HG03378 (cell line): ENCODE measurements at regions not wholly inside any gene's neighbourhood (a gene's known extent, or its start where the extent isn't known, plus 50 kb on each side); places are given as distances from the start of the nearest gene placed in this dataset.

Experiments
- ATAC-seq: cut with Tn5 transposase; IDR thresholded peaks from one replicate; pipeline ENCODE4 v1.9.1; 2021; ENCODE audit warnings: mild to moderate bottlenecking, moderate library complexity; ENCODE audit not compliant: unreplicated experiment

DNA sequence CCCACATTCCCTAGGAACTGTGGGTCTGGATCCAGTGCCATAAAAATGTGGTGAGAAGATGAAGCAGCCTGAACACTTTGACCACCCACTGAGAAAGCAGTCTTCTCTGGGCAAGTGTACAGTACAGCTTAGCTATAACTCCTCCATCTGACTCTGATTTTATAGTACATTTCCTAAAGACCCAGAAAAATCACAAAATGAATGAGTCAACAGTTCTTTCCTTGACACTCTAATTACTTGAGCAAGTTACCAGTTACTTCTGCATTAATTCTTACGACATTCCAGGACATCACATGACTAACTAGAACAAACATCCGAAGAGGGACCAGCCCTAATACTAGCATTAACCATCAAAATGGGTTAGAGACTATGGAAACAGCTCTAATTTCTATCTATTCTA lies 148.1 kb upstream of the PEX5L start:
- no peak for ATAC-seq

DNA sequence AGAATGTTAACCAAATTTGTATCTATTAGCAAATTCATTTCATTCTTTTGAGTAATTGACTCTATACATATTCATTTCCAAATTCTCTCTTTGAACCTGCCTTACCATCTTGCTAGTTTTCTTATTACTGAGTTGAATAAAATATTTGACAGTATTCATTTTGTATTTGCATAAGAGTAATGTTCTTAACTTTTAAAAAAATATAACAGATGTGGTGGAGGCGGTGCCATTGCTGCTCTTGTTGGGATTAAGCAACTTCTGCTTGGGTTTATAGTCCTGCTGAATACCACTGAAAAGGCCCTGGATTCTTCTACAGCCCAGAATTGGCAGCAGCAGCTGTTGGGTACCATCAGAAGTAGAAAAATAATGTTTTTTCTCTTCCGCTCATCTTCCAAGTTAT lies 148.9 kb upstream of the PEX5L start:
- no peak for ATAC-seq

DNA sequence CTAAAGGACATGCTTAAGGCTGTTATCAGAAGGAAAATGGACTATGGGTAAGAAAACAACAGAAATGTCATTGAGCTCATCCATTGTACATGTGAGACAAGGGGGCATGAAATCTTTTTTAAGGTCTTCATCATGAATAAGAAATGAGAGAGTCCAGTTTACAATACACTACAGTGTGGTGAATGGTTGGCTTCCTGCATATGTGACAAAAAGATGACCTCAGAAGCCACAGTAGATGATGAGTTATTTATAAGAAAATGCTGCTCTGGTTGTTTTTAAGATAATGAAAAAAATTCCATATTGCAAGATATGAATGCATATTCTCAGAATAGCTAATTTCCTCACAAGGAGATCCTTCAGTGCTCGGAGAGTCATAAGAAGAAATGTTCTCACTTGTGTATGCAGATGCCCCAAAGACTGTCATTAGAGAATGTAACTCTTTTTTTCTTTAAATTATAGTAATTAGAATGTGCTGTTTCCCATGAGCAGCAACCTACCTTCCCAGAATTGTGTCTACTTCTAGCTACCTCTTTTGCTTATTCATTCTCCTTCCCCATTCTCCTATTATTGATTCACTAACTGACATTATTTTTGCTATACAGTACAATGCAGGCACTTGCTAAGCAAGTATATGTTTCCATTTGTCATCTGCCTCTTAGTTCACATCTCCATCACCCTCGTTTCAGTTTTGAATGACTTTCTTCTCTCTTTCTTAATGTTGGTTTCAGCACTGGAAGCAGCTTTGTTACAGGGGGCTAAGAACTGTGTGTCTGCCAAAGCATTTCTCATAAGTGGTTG lies 152.0 kb upstream of the PEX5L start:
- ATAC-seq, result no peak

DNA sequence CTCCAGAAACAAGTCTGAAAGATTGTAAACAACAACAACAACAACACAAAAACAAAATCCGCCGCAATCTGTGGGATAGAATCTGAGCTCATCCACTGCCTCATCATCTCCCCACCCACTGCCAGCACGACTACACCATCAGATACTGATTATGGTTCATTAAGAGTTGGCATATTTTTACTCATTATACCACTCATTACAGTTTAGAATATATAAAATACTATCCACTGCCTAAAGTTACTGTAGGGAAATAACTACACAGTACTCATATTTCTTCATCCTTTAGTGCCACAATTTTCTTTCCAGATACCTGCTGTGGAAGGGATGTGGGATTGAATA lies 152.5 kb upstream of the PEX5L start:
- no peak for ATAC-seq

DNA sequence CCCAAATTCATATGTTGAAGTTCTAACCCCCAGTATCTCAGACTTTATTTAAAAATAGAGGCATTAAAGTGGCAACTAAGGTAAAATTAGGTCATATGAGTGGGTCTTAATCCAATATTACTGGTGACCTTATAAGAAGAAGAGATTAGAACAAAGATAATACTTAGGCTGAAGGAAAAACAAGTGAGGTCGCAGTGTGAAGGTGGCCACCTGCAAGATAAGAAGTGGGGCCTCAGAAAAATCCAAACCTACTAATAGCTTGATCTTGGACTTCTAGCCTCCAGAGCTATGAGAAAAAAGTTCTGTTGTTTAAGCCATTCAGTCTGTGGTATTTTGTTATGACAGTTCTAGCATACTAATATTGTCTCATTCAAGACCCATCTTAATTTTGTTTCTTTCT lies 159.9 kb upstream of the PEX5L start:
- no peak for ATAC-seq

DNA sequence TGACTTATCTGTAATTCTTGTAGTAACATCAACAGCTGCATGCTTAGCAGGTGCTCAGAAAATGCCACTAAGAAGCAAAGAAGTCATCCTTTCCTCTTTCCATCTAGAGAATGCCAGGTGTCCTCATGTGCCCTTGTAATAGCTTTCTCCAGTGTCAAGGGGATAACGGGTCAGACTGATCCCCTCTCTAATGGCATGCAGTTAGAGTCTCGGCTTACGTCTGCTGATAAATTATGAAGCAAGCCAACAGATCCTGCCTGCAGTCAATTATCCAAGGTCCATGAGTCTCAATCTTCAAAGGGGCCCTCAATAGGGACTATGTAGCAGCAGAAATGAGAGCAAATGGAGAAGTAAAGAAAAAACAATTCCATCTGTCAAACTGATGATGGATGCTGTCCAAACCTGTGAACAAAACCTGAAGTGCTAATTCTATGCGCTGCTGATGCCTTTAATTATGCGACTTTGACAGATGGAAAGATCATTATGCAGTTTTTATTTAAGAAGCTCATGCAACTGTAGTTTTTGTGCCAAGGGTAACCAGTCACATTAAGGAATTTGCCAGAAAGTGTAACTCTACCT lies 162.8 kb upstream of the PEX5L start:
- ATAC-seq, result no peak

DNA sequence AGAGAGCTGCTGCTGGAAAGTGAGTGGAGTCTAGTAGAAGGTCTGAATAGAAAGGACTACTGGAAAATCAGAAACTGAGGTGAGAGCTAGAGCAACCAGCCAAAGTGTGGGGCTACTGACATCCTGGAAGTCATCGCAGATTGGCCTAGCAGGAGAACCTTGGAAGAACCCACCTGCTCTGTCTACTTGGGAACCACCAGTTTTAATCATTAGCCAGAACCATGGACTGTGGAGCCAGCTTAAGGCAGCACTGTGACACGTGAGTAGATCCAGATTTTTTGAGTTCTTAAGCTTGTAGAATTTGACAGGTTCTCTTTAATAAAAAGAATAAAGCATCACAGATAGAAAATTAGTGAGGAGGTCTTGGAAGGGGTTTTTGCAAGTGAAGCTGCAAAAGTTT lies 179.1 kb upstream of the PEX5L start:
- no peak for ATAC-seq

DNA sequence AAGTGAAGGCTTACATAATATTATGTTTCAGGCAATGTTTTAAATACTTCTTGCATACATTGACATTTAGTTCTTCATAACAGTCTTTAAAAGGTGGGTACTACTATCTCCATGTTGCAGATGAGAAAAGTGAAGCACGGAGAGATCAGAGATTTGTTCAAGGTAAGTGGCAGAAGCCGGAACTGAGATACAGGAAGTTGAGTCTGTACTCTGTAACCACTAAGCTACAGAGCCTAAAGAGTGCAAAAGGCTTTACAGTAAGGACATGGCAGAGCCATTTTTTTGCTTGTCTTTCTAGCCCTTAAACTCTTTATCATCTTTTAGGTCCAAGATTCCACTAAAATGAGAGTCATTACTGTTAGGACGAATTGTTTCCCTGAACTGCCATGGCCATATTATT lies 186.5 kb upstream of the PEX5L start:
- no peak for ATAC-seq

DNA sequence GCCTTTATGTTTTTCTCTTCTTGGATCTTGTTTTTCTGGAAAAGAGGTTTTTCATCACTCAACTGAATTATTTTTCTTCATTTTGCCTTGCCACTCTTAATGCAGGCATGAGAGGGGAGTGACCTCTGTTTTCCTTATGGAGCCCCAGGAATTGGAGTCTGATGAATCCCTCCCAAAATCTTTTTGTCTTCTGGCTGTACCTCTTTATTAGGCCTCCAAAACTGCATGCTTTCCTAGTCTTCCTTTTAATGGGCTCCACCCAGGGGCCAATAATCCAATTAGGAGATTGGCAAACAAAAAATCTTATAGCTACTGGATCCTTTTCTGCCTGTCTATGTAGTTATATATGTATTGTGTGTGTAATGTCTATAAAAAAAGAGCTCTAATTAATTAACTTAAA lies 192.4 kb upstream of the PEX5L start:
- ATAC-seq, result no peak

DNA sequence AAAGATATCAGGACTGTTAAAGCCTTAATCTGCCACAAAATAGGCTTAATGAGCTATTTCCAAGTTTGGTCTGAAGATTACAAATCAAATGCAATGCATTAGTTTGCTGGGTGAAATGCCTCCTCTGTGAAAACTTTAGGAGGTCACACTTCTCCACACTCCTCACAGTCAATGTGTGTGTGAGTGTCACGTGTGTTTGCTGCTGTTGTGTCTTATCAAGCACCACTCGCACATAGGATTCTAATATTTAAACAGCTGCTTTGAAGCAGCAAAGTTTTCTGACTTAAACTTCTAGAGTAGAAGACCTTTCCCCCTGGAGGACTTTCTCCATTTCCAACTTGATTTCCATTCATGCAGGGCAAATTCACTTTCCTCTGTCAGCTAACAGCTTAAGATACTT lies 203.2 kb upstream of the PEX5L start:
- ATAC-seq, result no peak

DNA sequence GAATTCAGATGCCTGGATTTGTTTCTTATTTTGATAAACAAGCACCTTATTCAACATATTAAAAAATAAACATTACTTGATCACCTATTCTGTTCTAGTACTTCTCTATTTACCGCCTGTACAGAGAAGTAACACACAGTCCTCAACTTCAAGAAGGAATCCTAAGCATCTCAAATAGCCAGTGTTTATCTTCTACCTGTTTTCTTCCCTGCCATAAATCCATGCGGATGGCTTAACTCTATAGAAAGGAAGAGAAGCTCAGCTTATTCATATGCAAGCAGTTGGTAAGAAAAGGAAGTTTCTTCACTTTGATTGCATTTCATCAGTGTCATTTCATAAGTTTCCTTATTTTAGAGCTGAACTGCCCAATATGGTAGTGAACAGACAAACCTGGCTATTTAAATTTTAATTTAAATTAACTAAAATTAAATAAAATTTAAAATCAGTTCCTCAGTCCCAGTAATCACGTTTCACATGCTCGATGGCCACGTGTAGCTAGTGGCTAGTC lies 210.0 kb upstream of the PEX5L start:
- no peak for ATAC-seq

DNA sequence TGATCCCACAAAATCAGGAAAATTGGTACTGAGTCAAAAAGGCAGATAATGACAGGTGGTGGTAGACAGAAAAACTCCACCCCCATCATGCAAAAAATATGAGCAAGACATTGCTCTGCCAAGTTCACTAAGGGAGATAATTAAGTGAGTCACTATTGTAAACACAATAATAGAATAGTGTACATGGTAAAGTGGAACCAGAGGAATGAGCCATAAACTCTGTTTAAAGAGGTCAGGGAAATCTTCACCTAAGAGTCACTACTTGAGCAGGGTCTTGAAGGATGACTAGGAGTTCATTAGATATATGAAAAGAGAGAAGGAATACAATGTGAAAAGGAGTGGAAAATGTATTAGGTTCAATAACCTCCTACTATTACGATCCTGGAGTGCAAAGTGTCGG lies 213.4 kb upstream of the PEX5L start:
- ATAC-seq, result no peak

DNA sequence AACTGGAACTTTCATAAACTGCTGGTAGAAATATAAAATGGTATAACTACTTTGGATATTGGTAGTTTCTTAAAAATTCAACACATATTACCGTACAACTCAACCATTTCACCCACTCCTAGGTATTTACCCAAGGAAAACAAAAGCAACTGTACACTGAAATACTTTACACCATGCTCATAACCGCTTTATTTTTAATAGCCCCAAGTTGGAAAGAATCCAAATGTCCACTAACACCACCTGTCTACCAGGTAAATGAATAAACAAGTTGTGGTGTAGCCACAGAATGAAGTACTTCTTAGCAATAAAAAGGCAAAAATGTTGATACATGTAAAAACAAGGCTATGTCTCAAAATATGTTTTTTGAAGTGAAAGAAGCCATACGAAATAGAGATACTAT lies 215.9 kb upstream of the PEX5L start:
- no peak for ATAC-seq

DNA sequence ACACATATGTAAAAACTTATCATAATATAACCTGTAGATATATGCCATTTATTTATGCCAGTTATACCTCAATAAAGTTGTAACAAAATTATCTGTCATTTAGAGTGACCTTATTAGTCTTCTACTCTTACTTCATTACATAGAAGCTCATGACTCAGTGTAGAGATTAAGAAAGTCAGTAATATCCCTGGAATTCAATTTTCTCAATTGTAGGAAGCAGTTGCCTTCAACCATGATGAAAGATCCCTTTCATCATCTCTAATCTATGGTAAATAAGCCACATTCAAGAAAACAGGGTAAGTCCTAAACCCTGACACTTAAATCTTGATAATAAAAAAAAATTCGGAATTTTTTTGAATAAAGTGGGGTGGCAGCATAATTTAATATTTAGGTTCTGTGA lies 216.5 kb upstream of the PEX5L start:
- no peak for ATAC-seq

DNA sequence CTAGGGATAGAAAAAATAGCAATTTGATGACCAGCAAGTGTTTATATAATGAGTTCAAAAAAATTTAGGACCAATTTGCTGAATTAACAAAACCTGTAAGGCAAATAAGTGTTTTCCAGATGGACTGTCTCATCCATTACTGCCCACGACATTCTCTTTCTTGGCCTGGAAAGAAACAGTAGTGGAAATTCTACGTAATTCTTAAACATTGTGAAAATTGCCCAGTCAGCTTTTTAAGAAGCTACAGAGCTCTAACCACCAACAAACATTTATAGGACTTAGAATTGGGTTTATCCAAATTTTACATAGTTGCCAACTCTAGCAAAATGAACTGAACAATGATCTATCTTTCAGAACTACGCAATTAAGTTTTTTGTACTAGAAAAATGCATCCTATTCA lies 227.7 kb upstream of the PEX5L start:
- no peak for ATAC-seq

DNA sequence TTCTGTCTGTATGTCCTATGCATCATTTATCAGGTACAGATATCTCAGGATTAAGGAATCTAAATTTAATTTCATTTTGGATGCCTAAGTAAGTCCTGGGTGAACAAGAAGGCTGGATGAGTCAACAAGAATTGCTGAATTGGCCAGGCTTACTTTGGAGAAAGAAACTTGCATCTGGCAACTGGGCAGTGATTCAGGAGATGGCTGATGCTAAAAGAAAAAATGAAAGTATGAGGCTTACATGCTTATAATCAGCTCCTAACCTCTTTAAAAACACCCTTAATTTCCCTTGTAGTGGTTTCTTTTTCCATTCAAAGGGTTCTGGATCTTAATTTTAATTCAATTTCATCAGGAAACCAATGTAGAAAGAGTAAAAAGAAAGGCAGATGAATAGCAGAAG lies 228.8 kb upstream of the PEX5L start:
- no peak for ATAC-seq

DNA sequence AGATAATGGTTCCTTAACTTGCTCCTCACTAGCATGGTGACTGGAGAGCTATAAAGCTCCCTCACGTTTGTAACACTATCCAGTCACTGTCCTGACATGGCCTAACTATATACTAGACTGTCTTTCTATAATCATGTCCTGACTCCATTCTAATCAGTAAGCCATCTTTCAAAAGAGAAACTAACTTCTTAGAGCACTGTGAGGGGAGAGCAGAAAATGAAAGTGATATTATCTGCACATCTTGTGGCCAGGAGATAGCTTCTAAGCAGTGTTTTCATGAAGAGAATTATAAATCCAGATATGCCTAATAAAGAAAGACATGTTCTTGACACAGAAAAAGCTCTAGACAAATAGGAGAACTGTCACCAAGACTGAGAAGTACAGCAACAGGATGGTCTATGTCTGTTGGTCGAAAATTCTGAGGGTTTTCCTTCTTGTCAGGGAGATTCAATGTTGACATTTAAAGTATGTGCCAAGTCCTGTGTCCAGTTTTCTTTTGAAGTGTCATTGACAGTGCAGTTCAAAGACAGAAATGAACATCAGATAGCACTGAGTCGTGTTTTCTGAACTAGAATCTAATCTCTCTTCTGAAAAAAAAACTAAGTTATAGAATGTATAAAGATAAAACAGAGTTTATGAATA lies 230.6 kb upstream of the PEX5L start:
- ATAC-seq, result peak; percentile 100

DNA sequence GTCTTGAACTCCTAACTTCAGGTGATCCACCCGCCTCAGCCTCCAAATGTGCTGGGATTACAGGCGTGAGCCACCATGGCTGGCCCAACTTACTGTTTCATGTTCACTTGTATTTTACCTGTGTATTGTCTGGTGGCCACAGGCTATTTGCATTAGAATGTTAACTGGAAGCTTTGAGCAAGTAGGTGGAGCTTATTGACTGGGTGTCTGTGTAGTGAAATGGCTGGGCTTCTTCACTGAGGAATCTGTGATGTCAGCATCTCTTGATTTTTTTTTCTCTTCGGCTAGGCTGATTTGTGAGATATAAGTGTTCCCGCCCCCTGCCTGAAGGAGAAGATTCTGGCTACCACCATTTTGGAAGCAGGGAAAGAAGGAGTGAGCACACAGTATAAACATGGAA lies 237.8 kb upstream of the PEX5L start:
- no peak for ATAC-seq

DNA sequence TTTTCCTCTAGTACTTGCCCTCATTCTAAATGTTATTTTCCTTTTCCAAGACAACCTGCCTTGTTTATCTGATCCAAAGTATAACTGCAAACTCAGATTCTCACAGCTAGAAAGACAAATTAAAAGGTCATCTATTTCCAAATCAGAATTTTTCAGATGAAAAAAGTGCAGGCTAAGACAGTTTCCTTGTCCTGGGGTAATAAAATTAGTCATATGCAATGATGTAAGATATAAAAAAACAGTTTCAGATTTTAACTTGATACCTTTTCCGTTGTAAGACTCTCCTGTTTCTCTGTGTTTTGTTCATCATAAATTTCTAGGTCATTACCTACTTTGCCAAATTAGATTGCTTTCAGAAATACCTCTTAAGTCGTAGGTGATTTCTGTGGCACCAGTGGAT lies 238.4 kb upstream of the PEX5L start:
- no peak for ATAC-seq

DNA sequence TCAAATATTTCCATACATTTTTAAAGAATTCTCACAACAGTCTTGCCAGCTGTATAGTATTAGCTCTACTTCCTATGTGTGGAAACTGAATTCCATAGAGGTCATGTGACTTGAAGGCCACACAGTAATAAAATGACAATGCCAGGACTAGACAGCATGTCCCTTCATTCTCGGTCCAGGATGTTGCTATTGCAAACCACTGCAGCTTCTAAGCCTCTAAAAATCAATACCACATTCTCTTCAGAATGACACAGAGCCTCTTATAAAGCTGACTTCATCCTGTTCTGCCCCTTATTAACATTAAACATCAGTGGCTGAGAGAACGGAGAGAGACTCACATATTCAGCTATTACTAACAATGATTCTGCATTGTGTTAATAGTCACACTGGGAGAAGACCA lies 240.3 kb upstream of the PEX5L start:
- ATAC-seq, result no peak

DNA sequence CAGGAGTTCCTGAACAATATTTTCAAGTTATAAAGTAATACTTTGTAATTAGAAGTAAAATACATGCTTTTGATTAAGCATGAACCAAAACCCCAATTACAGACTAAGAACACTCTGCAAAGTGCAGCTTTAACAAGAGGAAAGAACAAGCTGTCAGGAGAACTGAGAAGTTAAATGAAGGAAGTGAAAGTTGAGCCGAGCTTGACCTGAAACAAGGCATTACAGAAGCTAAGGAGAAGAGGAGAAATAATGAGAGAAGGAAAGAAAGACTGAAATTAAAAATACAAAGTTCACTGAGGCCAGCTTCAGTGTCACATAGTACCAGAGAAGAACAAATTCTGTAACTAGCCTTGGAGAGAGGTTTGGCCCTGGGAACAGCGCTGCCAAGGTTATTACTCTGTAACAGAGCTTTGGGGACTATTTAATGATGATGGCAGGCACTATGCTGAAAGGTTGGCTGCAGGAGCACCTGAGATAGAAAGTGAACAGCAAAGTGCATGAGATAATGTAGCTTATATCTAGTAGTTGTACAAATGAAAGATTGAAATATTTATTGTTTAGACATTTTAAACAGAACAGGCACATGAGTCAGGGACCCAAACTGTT lies 241.9 kb upstream of the PEX5L start:
- ATAC-seq, result peak; percentile 98

DNA sequence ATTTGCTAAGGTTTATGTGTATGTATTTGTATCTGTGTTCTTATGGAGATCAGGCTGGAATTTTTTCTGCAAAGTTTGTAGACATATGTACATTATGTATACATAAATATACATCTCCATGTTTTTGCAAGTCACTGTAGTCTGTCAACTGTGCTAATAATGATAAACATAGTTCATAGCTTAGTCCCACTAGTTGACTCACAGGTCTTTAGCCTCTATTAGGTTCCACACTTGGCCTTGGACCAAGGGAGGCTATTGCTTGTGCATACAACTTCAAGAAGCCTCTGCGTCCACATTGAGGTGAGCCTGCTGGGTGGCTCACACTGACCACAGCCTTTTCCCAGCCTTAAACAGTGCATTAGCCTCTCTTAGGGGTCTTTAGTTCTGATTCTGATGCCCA lies 243.8 kb upstream of the PEX5L start:
- ATAC-seq, result no peak
